Subcutaneous abdominal adipose tissue (tissue), 5 donors: ENCODE measurements at regions not wholly inside any gene's neighbourhood (a gene's known extent, or its start where the extent isn't known, plus 50 kb on each side); places are given as distances from the start of the nearest gene placed in this dataset.

ENCODE experiments used
- H3K27ac ChIP-seq: one replicate; pipeline ENCODE4 v1.7.0; 2013; ENCODE audit warnings: low read depth, mild to moderate bottlenecking, inconsistent platforms, low read length, moderate library complexity
- H3K27me3 ChIP-seq, 5 donors: one replicate each; pipeline ENCODE4 v1.7.0; 2013; ENCODE audit warnings: low read length in 5 of 5, inconsistent platforms in 1 of 5; ENCODE audit not compliant: control insufficient read depth in 5 of 5, insufficient read depth in 4 of 5
- H3K36me3 ChIP-seq, 5 donors: one replicate each; pipeline ENCODE4 v1.7.0; 2013; ENCODE audit warnings: low read length in 5 of 5; ENCODE audit not compliant: control insufficient read depth in 5 of 5, insufficient read depth in 5 of 5
- H3K4me1 ChIP-seq, 5 donors: one replicate each; pipeline ENCODE4 v1.7.0; 2013; ENCODE audit warnings: low read length in 5 of 5, mild to moderate bottlenecking in 3 of 5, moderate library complexity in 1 of 5; ENCODE audit not compliant: control insufficient read depth in 5 of 5, insufficient read depth in 5 of 5
- H3K4me3 ChIP-seq, 5 donors: one replicate each; pipeline ENCODE4 v1.7.0; 2013; ENCODE audit warnings: low read length in 5 of 5, low read depth in 1 of 5
- H3K9ac ChIP-seq, 5 donors: one replicate each; pipeline ENCODE4 v1.7.0; 2013; ENCODE audit warnings: low read length in 5 of 5, mild to moderate bottlenecking in 4 of 5, moderate library complexity in 3 of 5
- H3K9me3 ChIP-seq, 5 donors: one replicate each; pipeline ENCODE4 v1.7.0; 2013; ENCODE audit warnings: low read length in 5 of 5; ENCODE audit not compliant: control insufficient read depth in 5 of 5
- donor health status: healthy.
- donor health status: healthy.
- donor health status: healthy.
- donor health status: healthy.
- donor health status: healthy.

GRCh38 chr12:98127336-98127679 is 388.1 kb upstream of the TMPO start:
- Histone ChIP-seq H3K27ac (no peak overlapping the region), H3K4me3 (no peak overlapping the region), H3K9ac (no peak overlapping the region), H3K36me3 (no peaks in the 10 kb centered on the region), H3K27me3 (no peaks in the 10 kb centered on the region), H3K9me3 (no peaks in the 10 kb centered on the region), H3K4me1 (peaks cover 0 to 32% (median 23%) of the 10 kb centered on the region in 5 donors)

GRCh38 chr12:98127854-98128253 is 387.5 kb upstream of the TMPO start:
- Histone ChIP-seq H3K4me3 (no peak overlapping the region), H3K9ac (peak overlapping the region in 1 of 5 donors; percentile 20), H3K9me3 (no peaks in the 10 kb centered on the region), H3K27me3 (no peaks in the 10 kb centered on the region), H3K36me3 (no peaks in the 10 kb centered on the region), H3K27ac (no peak overlapping the region), H3K4me1 (peaks cover 0 to 28% (median 21%) of the 10 kb centered on the region in 5 donors)

- Histone ChIP-seq H3K27ac (no peak overlapping the region), H3K27me3 (no peaks in the 10 kb centered on the region)
These were observed 378.8 kb upstream of the TMPO start for GRCh38 chr12:98136544-98136943.

GRCh38 chr12:98137278-98137677 is 378.1 kb upstream of the TMPO start:
- Histone ChIP-seq H3K27me3 (no peaks in the 10 kb centered on the region), H3K27ac (no peak overlapping the region), H3K9ac (no peak overlapping the region), H3K4me1 (peaks cover 0 to 4% (median 3%) of the 10 kb centered on the region in 5 donors), H3K9me3 (no peaks in the 10 kb centered on the region), H3K36me3 (no peaks in the 10 kb centered on the region), H3K4me3 (no peak overlapping the region)

More at GRCh38 chr12:98136544-98136943, 378.8 kb upstream of the TMPO start:
- H3K36me3 ChIP-seq: no peaks in the 10 kb centered on the region
- no peak overlapping the region for H3K4me3 ChIP-seq
- H3K9me3 ChIP-seq: no peaks in the 10 kb centered on the region
- H3K4me1 ChIP-seq: peaks cover 0 to 4% (median 3%) of the 10 kb centered on the region in 5 donors
- no peak overlapping the region for H3K9ac ChIP-seq

GRCh38 chr12:98144953-98145352 is 370.4 kb upstream of the TMPO start:
- H3K9me3 ChIP-seq: no peaks in the 10 kb centered on the region
- H3K27ac ChIP-seq: no peak overlapping the region
- H3K4me3 ChIP-seq: no peak overlapping the region

GRCh38 chr12:98146043-98146442 is 369.3 kb upstream of the TMPO start:
- Histone ChIP-seq H3K9me3 (no peaks in the 10 kb centered on the region), H3K36me3 (no peaks in the 10 kb centered on the region), H3K27me3 (no peaks in the 10 kb centered on the region), H3K9ac (no peak overlapping the region), H3K4me1 (peaks cover 0 to 8% (median 0%) of the 10 kb centered on the region in 5 donors), H3K4me3 (peak overlapping the region in 2 of 5 donors; percentile 24 to 48), H3K27ac (no peak overlapping the region)

More at GRCh38 chr12:98144953-98145352, 370.4 kb upstream of the TMPO start:
- no peaks in the 10 kb centered on the region for H3K36me3 ChIP-seq
- H3K4me1 ChIP-seq: peaks cover 0 to 11% (median 4%) of the 10 kb centered on the region in 5 donors
- no peaks in the 10 kb centered on the region for H3K27me3 ChIP-seq
- H3K9ac ChIP-seq: no peak overlapping the region

GRCh38 chr12:98146487-98146886 is 368.9 kb upstream of the TMPO start:
- no peak overlapping the region for H3K27ac ChIP-seq
- H3K4me1 ChIP-seq: peaks cover 0 to 8% (median 0%) of the 10 kb centered on the region in 5 donors
- H3K36me3 ChIP-seq: no peaks in the 10 kb centered on the region
- no peak overlapping the region for H3K4me3 ChIP-seq
- H3K9me3 ChIP-seq: no peaks in the 10 kb centered on the region
- H3K9ac ChIP-seq: no peak overlapping the region
- H3K27me3 ChIP-seq: no peaks in the 10 kb centered on the region

- Histone ChIP-seq H3K9me3 (no peaks in the 10 kb centered on the region), H3K27me3 (no peaks in the 10 kb centered on the region), H3K36me3 (no peaks in the 10 kb centered on the region), H3K27ac (no peak overlapping the region), H3K4me3 (no peak overlapping the region), H3K9ac (no peak overlapping the region), H3K4me1 (peaks cover 0 to 8% (median 0%) of the 10 kb centered on the region in 5 donors)
These were observed 366.1 kb upstream of the TMPO start for GRCh38 chr12:98149270-98149669.

GRCh38 chr12:98149691-98150210 is 365.6 kb upstream of the TMPO start:
- H3K36me3 ChIP-seq: no peaks in the 10 kb centered on the region
- no peak overlapping the region for H3K27ac ChIP-seq
- H3K9me3 ChIP-seq: no peaks in the 10 kb centered on the region
- peaks cover 0 to 13% (median 0%) of the 10 kb centered on the region in 5 donors for H3K4me1 ChIP-seq
- H3K9ac ChIP-seq: no peak overlapping the region
- no peaks in the 10 kb centered on the region for H3K27me3 ChIP-seq
- no peak overlapping the region for H3K4me3 ChIP-seq

GRCh38 chr12:98151105-98151590 is 364.2 kb upstream of the TMPO start:
- no peak overlapping the region for H3K9ac ChIP-seq
- no peak overlapping the region for H3K27ac ChIP-seq
- H3K9me3 ChIP-seq: no peaks in the 10 kb centered on the region
- peaks cover 0 to 8% (median 0%) of the 10 kb centered on the region in 5 donors for H3K4me1 ChIP-seq
- H3K27me3 ChIP-seq: no peaks in the 10 kb centered on the region
- H3K36me3 ChIP-seq: no peaks in the 10 kb centered on the region
- no peak overlapping the region for H3K4me3 ChIP-seq
